C4-2B (cell line): ENCODE measurements at regions not wholly inside any gene's neighbourhood (a gene's known extent, or its start where the extent isn't known, plus 50 kb on each side); places are given as distances from the start of the nearest gene placed in this dataset.

ENCODE experiments used
- CTCF ChIP-seq: fragments of 450-650 bp; conservative IDR thresholded peaks from 2 replicates; pipeline ENCODE4 v1.5.1; 2017; ENCODE audit warnings: mild to moderate bottlenecking
- ZFX ChIP-seq: fragments of 450-650 bp; IDR thresholded peaks from 2 replicates; pipeline ENCODE4 v1.6.1; 2017

GRCh38 chr20:21944227-21944626, 238.8 kb downstream of the PAX1 start:
- no peak for TF ChIP-seq CTCF
- TF ChIP-seq ZFX: no peak
